NCI-H1694 treated with DMSO at 0.1 percent for 48 hours (cell line): ENCODE measurements at regions not wholly inside any gene's neighbourhood (a gene's known extent, or its start where the extent isn't known, plus 50 kb on each side); places are given as distances from the start of the nearest gene placed in this dataset.
"Not testable (repeated sequence)": the region's sequence is repeated elsewhere in the genome, so short reads cannot be mapped to it uniquely, and the experiment has no call there.

Experiments
- DNase-seq: peaks from one replicate; lab custom pipeline; 2025; lab: John Stamatoyannopoulos, UW

- no peak for DNase-seq
Observed at GRCh38 chr1:96418969-96419368, 302.6 kb upstream of the PTBP2 start.

GRCh38 chr1:96424877-96425276 lies 296.7 kb upstream of the PTBP2 start:
- no peak for DNase-seq

- no peak for DNase-seq
Observed at GRCh38 chr1:96425382-96426129, 296.0 kb upstream of the PTBP2 start.

- DNase-seq: no peak
Observed at GRCh38 chr1:96427616-96428015, 294.0 kb upstream of the PTBP2 start.

GRCh38 chr1:96445302-96445701 lies 276.3 kb upstream of the PTBP2 start:
- no peak for DNase-seq

- no peak for DNase-seq
Observed at GRCh38 chr1:96464066-96464465, 257.5 kb upstream of the PTBP2 start.

- DNase-seq: no peak
Observed at GRCh38 chr1:96464522-96464921, 257.1 kb upstream of the PTBP2 start.

GRCh38 chr1:96464991-96465390 lies 256.6 kb upstream of the PTBP2 start:
- no peak for DNase-seq

GRCh38 chr1:96465441-96465840 lies 256.1 kb upstream of the PTBP2 start:
- no peak for DNase-seq

GRCh38 chr1:96466842-96467241 lies 254.7 kb upstream of the PTBP2 start:
- DNase-seq: no peak

GRCh38 chr1:96469726-96470125 lies 251.9 kb upstream of the PTBP2 start:
- DNase-seq: not testable (repeated sequence)

- no peak for DNase-seq
Observed at GRCh38 chr1:96472471-96472870, 249.1 kb upstream of the PTBP2 start.

GRCh38 chr1:96473791-96474434 lies 247.7 kb upstream of the PTBP2 start:
- no peak for DNase-seq

GRCh38 chr1:96474985-96475743 lies 246.4 kb upstream of the PTBP2 start:
- no peak for DNase-seq

GRCh38 chr1:96475903-96476302 lies 245.7 kb upstream of the PTBP2 start:
- DNase-seq: no peak

GRCh38 chr1:96478228-96478627 lies 243.4 kb upstream of the PTBP2 start:
- DNase-seq: no peak

- no peak for DNase-seq
Observed at GRCh38 chr1:96481409-96481808, 240.2 kb upstream of the PTBP2 start.

- no peak for DNase-seq
Observed at GRCh38 chr1:96482616-96483015, 239.0 kb upstream of the PTBP2 start.

- no peak for DNase-seq
Observed at GRCh38 chr1:96487394-96487793, 234.2 kb upstream of the PTBP2 start.

GRCh38 chr1:96487971-96488370 lies 233.6 kb upstream of the PTBP2 start:
- DNase-seq: no peak

GRCh38 chr1:96488777-96489176 lies 232.8 kb upstream of the PTBP2 start:
- DNase-seq: no peak

- no peak for DNase-seq
Observed at GRCh38 chr1:96492236-96492635, 229.3 kb upstream of the PTBP2 start.

GRCh38 chr1:96498744-96499340 lies 222.7 kb upstream of the PTBP2 start:
- DNase-seq: no peak
